ENCODE measurements at regions not wholly inside any gene's neighbourhood (a gene's known extent, or its start where the extent isn't known, plus 50 kb on each side); places are given as distances from the start of the nearest gene placed in this dataset.

- Histone ChIP-seq H3K9ac (ENCODE audit: low read length) (no peak overlapping the region), H4K12ac (ENCODE audit: low read depth, low read length) (no peak overlapping the region), H3K4me1 (ENCODE audit: control insufficient read depth in 1 of 2, insufficient read depth in 2 of 2, low read length in 2 of 2) (no peaks in the 10 kb centered on the region), H4K91ac (ENCODE audit: low read depth, low read length) (no peak overlapping the region), H3K18ac (ENCODE audit: low read length) (no peak overlapping the region), H2BK12ac (ENCODE audit: low read length) (no peak overlapping the region), H3K4me2 (ENCODE audit: low read length) (no peak overlapping the region), H2BK120ac (ENCODE audit: insufficient read depth, low read length, poor library complexity) (no peak overlapping the region), H4K8ac (ENCODE audit: low read depth, low read length) (no peak overlapping the region), H3K27me3 (ENCODE audit: insufficient read depth, low read length) (no peaks in the 10 kb centered on the region), H3K9me3 (ENCODE audit: insufficient read depth, low read depth, low read length) (no peaks in the 10 kb centered on the region), H2BK5ac (ENCODE audit: low read depth, low read length, poor library complexity) (no peak overlapping the region), H3K4ac (ENCODE audit: low read depth, low read length) (no peak overlapping the region), H3K79me2 (ENCODE audit: control insufficient read depth, insufficient read depth, low read length, poor library complexity) (no peaks in the 10 kb centered on the region), H3K4me3 (ENCODE audit: low read depth, low read length) (no peak overlapping the region), H2AK5ac (ENCODE audit: low read length) (no peak overlapping the region), H3K27ac (ENCODE audit: low read depth, low read length) (no peak overlapping the region), H3K23ac (ENCODE audit: low read length) (no peak overlapping the region), H3K36me3 (ENCODE audit: control insufficient read depth in 1 of 2, insufficient read depth in 2 of 2, low read length in 2 of 2) (no peaks in the 10 kb centered on the region), H3K14ac (ENCODE audit: low read length) (no peak overlapping the region), H2AFZ (ENCODE audit: insufficient read depth, low read length, poor library complexity) (no peak overlapping the region), H3K79me1 (ENCODE audit: low read length) (no peaks in the 10 kb centered on the region)
- WGBS (ENCODE audit: extremely low coverage, insufficient coverage, insufficient read length) = no CpG with 5 or more reads among the region's 3 CpGs
- no peak for DNase-seq
These were observed 173.1 kb downstream of the YTHDC2 start for GRCh38 chr5:113686599-113686998.

- no peak overlapping the region for H4K91ac ChIP-seq (ENCODE audit: low read depth, low read length)
- no peak overlapping the region for H3K4ac ChIP-seq (ENCODE audit: low read depth, low read length)
- H2BK5ac ChIP-seq (ENCODE audit: low read depth, low read length, poor library complexity) = no peak overlapping the region
- no peak for DNase-seq
- H4K8ac ChIP-seq (ENCODE audit: low read depth, low read length) = no peak overlapping the region
- no peak overlapping the region for H2BK12ac ChIP-seq (ENCODE audit: low read length)
- H2BK120ac ChIP-seq (ENCODE audit: insufficient read depth, low read length, poor library complexity) = no peak overlapping the region
- H3K23ac ChIP-seq (ENCODE audit: low read length) = no peak overlapping the region
- H3K14ac ChIP-seq (ENCODE audit: low read length) = no peak overlapping the region
- no peak overlapping the region for H4K12ac ChIP-seq (ENCODE audit: low read depth, low read length)
- no peak overlapping the region for H2AK5ac ChIP-seq (ENCODE audit: low read length)
- H3K9ac ChIP-seq (ENCODE audit: low read length) = no peak overlapping the region
- no peaks in the 10 kb centered on the region for H3K79me2 ChIP-seq (ENCODE audit: control insufficient read depth, insufficient read depth, low read length, poor library complexity)
- no peak overlapping the region for H2AFZ ChIP-seq (ENCODE audit: insufficient read depth, low read length, poor library complexity)
- no CpG with 5 or more reads among the region's 1 CpG for WGBS (ENCODE audit: extremely low coverage, insufficient coverage, insufficient read length)
- no peaks in the 10 kb centered on the region for H3K36me3 ChIP-seq (ENCODE audit: control insufficient read depth in 1 of 2, insufficient read depth in 2 of 2, low read length in 2 of 2)
- H3K4me2 ChIP-seq (ENCODE audit: low read length) = no peak overlapping the region
- no peaks in the 10 kb centered on the region for H3K27me3 ChIP-seq (ENCODE audit: insufficient read depth, low read length)
- H3K79me1 ChIP-seq (ENCODE audit: low read length) = no peaks in the 10 kb centered on the region
- H3K9me3 ChIP-seq (ENCODE audit: insufficient read depth, low read depth, low read length) = no peaks in the 10 kb centered on the region
- no peak overlapping the region for H3K4me3 ChIP-seq (ENCODE audit: low read depth, low read length)
- H3K18ac ChIP-seq (ENCODE audit: low read length) = no peak overlapping the region
- H3K27ac ChIP-seq (ENCODE audit: low read depth, low read length) = no peak overlapping the region
- H3K4me1 ChIP-seq (ENCODE audit: control insufficient read depth in 1 of 2, insufficient read depth in 2 of 2, low read length in 2 of 2) = peaks cover 2 to 3% of the 10 kb centered on the region in 2 experiments
These were observed 176.2 kb downstream of the YTHDC2 start for GRCh38 chr5:113689647-113690046.

- H3K9ac ChIP-seq (ENCODE audit: low read length) = no peak overlapping the region
- H4K12ac ChIP-seq (ENCODE audit: low read depth, low read length) = no peak overlapping the region
- H3K9me3 ChIP-seq (ENCODE audit: insufficient read depth, low read depth, low read length) = no peaks in the 10 kb centered on the region
- DNase-seq = no peak
- H3K79me2 ChIP-seq (ENCODE audit: control insufficient read depth, insufficient read depth, low read length, poor library complexity) = no peaks in the 10 kb centered on the region
- H4K8ac ChIP-seq (ENCODE audit: low read depth, low read length) = no peak overlapping the region
- no peak overlapping the region for H3K18ac ChIP-seq (ENCODE audit: low read length)
- no peak overlapping the region for H3K14ac ChIP-seq (ENCODE audit: low read length)
- no peak overlapping the region for H2BK5ac ChIP-seq (ENCODE audit: low read depth, low read length, poor library complexity)
- H4K91ac ChIP-seq (ENCODE audit: low read depth, low read length) = no peak overlapping the region
- no peak overlapping the region for H2BK120ac ChIP-seq (ENCODE audit: insufficient read depth, low read length, poor library complexity)
- H3K36me3 ChIP-seq (ENCODE audit: control insufficient read depth in 1 of 2, insufficient read depth in 2 of 2, low read length in 2 of 2) = no peaks in the 10 kb centered on the region
- H2BK12ac ChIP-seq (ENCODE audit: low read length) = no peak overlapping the region
- no peak overlapping the region for H3K4ac ChIP-seq (ENCODE audit: low read depth, low read length)
- no peak overlapping the region for H2AFZ ChIP-seq (ENCODE audit: insufficient read depth, low read length, poor library complexity)
- H2AK5ac ChIP-seq (ENCODE audit: low read length) = no peak overlapping the region
- H3K27ac ChIP-seq (ENCODE audit: low read depth, low read length) = no peak overlapping the region
- H3K4me2 ChIP-seq (ENCODE audit: low read length) = peak overlapping the region; percentile 20
- no peaks in the 10 kb centered on the region for H3K27me3 ChIP-seq (ENCODE audit: insufficient read depth, low read length)
- H3K23ac ChIP-seq (ENCODE audit: low read length) = no peak overlapping the region
- no CpG with 5 or more reads among the region's 5 CpGs for WGBS (ENCODE audit: extremely low coverage, insufficient coverage, insufficient read length)
- H3K79me1 ChIP-seq (ENCODE audit: low read length) = no peaks in the 10 kb centered on the region
- H3K4me1 ChIP-seq (ENCODE audit: control insufficient read depth in 1 of 2, insufficient read depth in 2 of 2, low read length in 2 of 2) = peaks cover 2 to 3% of the 10 kb centered on the region in 2 experiments
- no peak overlapping the region for H3K4me3 ChIP-seq (ENCODE audit: low read depth, low read length)
These were observed 179.0 kb downstream of the YTHDC2 start for GRCh38 chr5:113692466-113692865.

GRCh38 chr5:113692891-113693457, 179.5 kb downstream of the YTHDC2 start:
- Histone ChIP-seq H2BK12ac (ENCODE audit: low read length) (no peak overlapping the region), H3K14ac (ENCODE audit: low read length) (no peak overlapping the region), H2BK120ac (ENCODE audit: insufficient read depth, low read length, poor library complexity) (no peak overlapping the region), H4K91ac (ENCODE audit: low read depth, low read length) (no peak overlapping the region), H3K79me2 (ENCODE audit: control insufficient read depth, insufficient read depth, low read length, poor library complexity) (no peaks in the 10 kb centered on the region), H2AFZ (ENCODE audit: insufficient read depth, low read length, poor library complexity) (no peak overlapping the region), H3K36me3 (ENCODE audit: control insufficient read depth in 1 of 2, insufficient read depth in 2 of 2, low read length in 2 of 2) (no peaks in the 10 kb centered on the region), H3K27ac (ENCODE audit: low read depth, low read length) (no peak overlapping the region), H3K9ac (ENCODE audit: low read length) (no peak overlapping the region), H2AK5ac (ENCODE audit: low read length) (no peak overlapping the region), H3K27me3 (ENCODE audit: insufficient read depth, low read length) (no peaks in the 10 kb centered on the region), H4K8ac (ENCODE audit: low read depth, low read length) (no peak overlapping the region), H3K4me1 (ENCODE audit: control insufficient read depth in 1 of 2, insufficient read depth in 2 of 2, low read length in 2 of 2) (peaks cover 2 to 3% of the 10 kb centered on the region in 2 experiments), H3K18ac (ENCODE audit: low read length) (no peak overlapping the region), H3K4ac (ENCODE audit: low read depth, low read length) (no peak overlapping the region), H3K9me3 (ENCODE audit: insufficient read depth, low read depth, low read length) (no peaks in the 10 kb centered on the region), H3K4me3 (ENCODE audit: low read depth, low read length) (no peak overlapping the region), H3K4me2 (ENCODE audit: low read length) (peak overlapping the region; percentile 20), H3K23ac (ENCODE audit: low read length) (no peak overlapping the region), H4K12ac (ENCODE audit: low read depth, low read length) (no peak overlapping the region), H2BK5ac (ENCODE audit: low read depth, low read length, poor library complexity) (no peak overlapping the region), H3K79me1 (ENCODE audit: low read length) (no peaks in the 10 kb centered on the region)
- WGBS (ENCODE audit: extremely low coverage, insufficient coverage, insufficient read length) = no CpG with 5 or more reads among the region's 15 CpGs
- DNase-seq = no peak

All from trophoblast cell (in vitro differentiated cells and primary cell).